IMR-90 (cell line): ENCODE measurements at regions not wholly inside any gene's neighbourhood (a gene's known extent, or its start where the extent isn't known, plus 50 kb on each side); places are given as distances from the start of the nearest gene placed in this dataset.

Experiments
- ATAC-seq: fragments of 200-7000 bp; cut with Tn5 transposase; 2 replicates; pipeline ENCODE4 v1.9.1; 2020; ENCODE audit warnings: low read depth, mild to moderate bottlenecking, moderate library complexity
- BruUV-seq: library from RNA; stranded (reverse); fragments of 400-500 nt; replicated peaks from 2 replicates; lab custom pipeline; 2021; lab: Mats Ljungman, UMichigan
- CTCF ChIA-PET: fragments of 300-600 bp; formaldehyde crosslinking; extraction: SDS; loops from one replicate; lab custom pipeline; 2021; ENCODE audit warnings: antibody characterized with exemption; lab: Yijun Ruan, JAX
- POLR2A ChIA-PET: fragments of 300-600 bp; sonication (Branson Sonifier 250); formaldehyde crosslinking; loops from one replicate; lab custom pipeline; 2022; ENCODE audit warnings: antibody characterized with exemption; ENCODE audit not compliant: unreplicated experiment; lab: Charles Lee
- DNase-seq: peaks from one replicate; pipeline ENCODE4 v3.0.0; 2013
- H2AFZ ChIP-seq: replicated peaks from 2 replicates; pipeline ENCODE3; 2013; ENCODE audit warnings: low read length, mild to moderate bottlenecking; ENCODE audit not compliant: poor library complexity
- H2AK5ac ChIP-seq: 2 replicates; pipeline ENCODE4 v1.6.1; 2013; ENCODE audit warnings: low read depth, low read length, inconsistent platforms
- H2AK9ac ChIP-seq: replicated peaks from 2 replicates; pipeline ENCODE3; 2013; ENCODE audit warnings: mild to moderate bottlenecking, low read depth, low read length, moderate library complexity; ENCODE audit not compliant: poor library complexity
- H2BK120ac ChIP-seq: 2 replicates; pipeline ENCODE4 v1.6.1; 2013; ENCODE audit warnings: low read depth, low read length, inconsistent platforms
- H2BK15ac ChIP-seq: 3 replicates; pipeline ENCODE4 v1.6.1; 2013; ENCODE audit warnings: low read depth, low read length, inconsistent platforms
- H2BK20ac ChIP-seq: 2 replicates; pipeline ENCODE4 v1.6.1; 2013; ENCODE audit warnings: low read depth, mild to moderate bottlenecking, inconsistent platforms, low read length, moderate library complexity
- H2BK5ac ChIP-seq: 2 replicates; pipeline ENCODE4 v1.6.1; 2013; ENCODE audit warnings: mild to moderate bottlenecking, low read depth, low read length, inconsistent platforms; ENCODE audit not compliant: poor library complexity, severe bottlenecking
- H3K14ac ChIP-seq: replicated peaks from 2 replicates; pipeline ENCODE4 v1.6.1; 2013; ENCODE audit warnings: low read depth, low read length, inconsistent platforms
- H3K18ac ChIP-seq: 2 replicates; pipeline ENCODE4 v1.6.1; 2013; ENCODE audit warnings: low read depth, low read length, control low read depth
- H3K23ac ChIP-seq: 2 replicates; pipeline ENCODE4 v1.6.1; 2013; ENCODE audit warnings: low read depth, low read length, inconsistent platforms
- H3K27ac ChIP-seq: 2 replicates; pipeline ENCODE4 v1.5.1; 2013; ENCODE audit warnings: mild to moderate bottlenecking, control low read depth, low read length; ENCODE audit not compliant: insufficient read depth
- H3K27me3 ChIP-seq: 2 replicates; pipeline ENCODE4 v1.6.1; 2013; ENCODE audit warnings: low read length; ENCODE audit not compliant: control insufficient read depth, insufficient read depth
- H3K36me3 ChIP-seq: 2 replicates; pipeline ENCODE4 v1.6.1; 2013; ENCODE audit warnings: low read length, mixed read lengths; ENCODE audit not compliant: control insufficient read depth, insufficient read depth
- H3K4ac ChIP-seq: 2 replicates; pipeline ENCODE4 v1.6.1; 2013; ENCODE audit warnings: low read depth, low read length, inconsistent platforms
- H3K4me1 ChIP-seq: 2 replicates; pipeline ENCODE4 v1.6.1; 2013; ENCODE audit warnings: low read length, mixed read lengths; ENCODE audit not compliant: control insufficient read depth, insufficient read depth
- H3K4me2 ChIP-seq: 2 replicates; pipeline ENCODE4 v1.6.1; 2013; ENCODE audit warnings: low read depth, mild to moderate bottlenecking, control low read depth, low read length, moderate library complexity
- H3K4me3 ChIP-seq: 2 replicates; pipeline ENCODE4 v1.5.1; 2013; ENCODE audit warnings: low read depth, mild to moderate bottlenecking, control low read depth, low read length, moderate library complexity; ENCODE audit not compliant: insufficient read depth
- H3K56ac ChIP-seq: 2 replicates; pipeline ENCODE4 v1.6.1; 2013; ENCODE audit warnings: low read length, inconsistent platforms; ENCODE audit not compliant: insufficient read depth; ENCODE audit errors: extremely low read depth
- H3K79me1 ChIP-seq, 2 experiments: 2 replicates each; pipeline ENCODE4 v1.6.1; 2013; ENCODE audit warnings: low read length in 2 of 2, inconsistent platforms in 1 of 2, low read depth in 1 of 2
- H3K9ac ChIP-seq: 2 replicates; pipeline ENCODE4 v1.6.1; 2013; ENCODE audit warnings: low read depth, low read length, control low read depth
- H3K9me1 ChIP-seq: 2 replicates; pipeline ENCODE4 v1.6.1; 2013; ENCODE audit warnings: low read length, inconsistent platforms; ENCODE audit not compliant: insufficient read depth
- H3K9me3 ChIP-seq: 2 replicates; pipeline ENCODE4 v1.6.1; 2013; ENCODE audit warnings: low read length; ENCODE audit not compliant: control insufficient read depth, insufficient read depth
- H4K20me1 ChIP-seq: 2 replicates; pipeline ENCODE4 v1.6.1; 2013; ENCODE audit warnings: low read length, inconsistent platforms; ENCODE audit not compliant: insufficient read depth
- H4K5ac ChIP-seq: 2 replicates; pipeline ENCODE4 v1.6.1; 2013; ENCODE audit warnings: mild to moderate bottlenecking, low read depth, low read length, control low read depth
- H4K8ac ChIP-seq, 2 experiments: 2 replicates each; pipeline ENCODE4 v1.6.1; 2013; ENCODE audit warnings: low read depth in 2 of 2, low read length in 2 of 2, control low read depth in 1 of 2, inconsistent platforms in 1 of 2
- H4K91ac ChIP-seq: 2 replicates; pipeline ENCODE4 v1.6.1; 2013; ENCODE audit warnings: low read depth, low read length, inconsistent platforms; ENCODE audit not compliant: insufficient read depth
- BHLHE40 ChIP-seq: fragments of 150-350 bp; IDR thresholded peaks from 2 replicates; pipeline ENCODE4 v1.6.1; 2016; ENCODE audit warnings: mild to moderate bottlenecking, low read depth, low read length
- CEBPB ChIP-seq: IDR thresholded peaks from 2 replicates; pipeline ENCODE4 v1.6.1; 2012; ENCODE audit warnings: low read depth, low read length, improper control_type of control experiment
- MAZ ChIP-seq: IDR thresholded peaks from 2 replicates; pipeline ENCODE4 v1.6.1; 2012; ENCODE audit warnings: low read depth, mild to moderate bottlenecking, low read length, improper control_type of control experiment, moderate library complexity, borderline replicate concordance
- MXI1 ChIP-seq: IDR thresholded peaks from 2 replicates; pipeline ENCODE4 v1.6.1; 2012; ENCODE audit warnings: low read depth, mild to moderate bottlenecking, low read length, moderate library complexity, borderline replicate concordance
- NFE2L2 ChIP-seq: fragments of 150-350 bp; IDR thresholded peaks from 2 replicates; pipeline ENCODE4 v1.6.1; 2016; ENCODE audit warnings: low read depth, mild to moderate bottlenecking, low read length
- POLR2A ChIP-seq: IDR thresholded peaks from 2 replicates; pipeline ENCODE4 v1.6.1; 2012; ENCODE audit warnings: mild to moderate bottlenecking, low read depth, low read length
- RFX5 ChIP-seq: IDR thresholded peaks from 2 replicates; pipeline ENCODE4 v1.8.0; 2012; ENCODE audit warnings: low read depth, mild to moderate bottlenecking, low read length, moderate library complexity
- SMC3 ChIP-seq: fragments of 150-350 bp; IDR thresholded peaks from 2 replicates; pipeline ENCODE4 v1.6.1; 2016; ENCODE audit warnings: low read depth, mild to moderate bottlenecking, antibody characterized with exemption, low read length, moderate library complexity
- WGBS, 2 experiments: methylation state at CpG; one replicate each; pipeline versions ENCODE4 v1.1.5 to v1.1.7; 2013; ENCODE audit warnings: missing lambda C conversion rate in 2 of 2; ENCODE audit not compliant: insufficient read length in 1 of 2; ENCODE audit errors: extremely low coverage in 2 of 2; 5-methylcytosine and 5-hydroxymethylcytosine counted together
- dilution Hi-C: fragments of 300-500 bp; cut with HindIII; formaldehyde crosslinking; loops from one replicate; pipeline ENCODE4 v1.14.3; 2018; ENCODE audit warnings: low sequenced_read_pairs; ENCODE audit not compliant: unreplicated experiment
- in situ Hi-C: fragments of 300-500 bp; cut with MboI; formaldehyde crosslinking; loops from 3 replicates; pipeline ENCODE4 v1.14.3; 2019; ENCODE audit warnings: low sequenced_read_pairs, inconsistent platforms, mixed read lengths
- intact Hi-C: fragments of 100-400 bp; cut with micrococcal nuclease; formaldehyde crosslinking; loops from 2 replicates; pipeline ENCODE4 v1.10.0; 2022
- TF ChIP-seq, protein P1 (sequence below): conservative IDR thresholded peaks from 2 replicates; pipeline ENCODE4 v1.5.1; 2012; ENCODE audit warnings: mild to moderate bottlenecking, low read depth, low read length, improper control_type of control experiment
- TF ChIP-seq, protein P2 (sequence below): fragments of 150-350 bp; IDR thresholded peaks from 2 replicates; pipeline ENCODE4 v1.6.1; 2017; ENCODE audit warnings: mild to moderate bottlenecking, antibody characterized with exemption, low read length, low read depth
- TF ChIP-seq, protein P3 (sequence below): fragments of 150-350 bp; IDR thresholded peaks from 2 replicates; pipeline ENCODE4 v1.6.1; 2016; ENCODE audit warnings: low read depth, mild to moderate bottlenecking, low read length, moderate library complexity, borderline replicate concordance

DNA sequence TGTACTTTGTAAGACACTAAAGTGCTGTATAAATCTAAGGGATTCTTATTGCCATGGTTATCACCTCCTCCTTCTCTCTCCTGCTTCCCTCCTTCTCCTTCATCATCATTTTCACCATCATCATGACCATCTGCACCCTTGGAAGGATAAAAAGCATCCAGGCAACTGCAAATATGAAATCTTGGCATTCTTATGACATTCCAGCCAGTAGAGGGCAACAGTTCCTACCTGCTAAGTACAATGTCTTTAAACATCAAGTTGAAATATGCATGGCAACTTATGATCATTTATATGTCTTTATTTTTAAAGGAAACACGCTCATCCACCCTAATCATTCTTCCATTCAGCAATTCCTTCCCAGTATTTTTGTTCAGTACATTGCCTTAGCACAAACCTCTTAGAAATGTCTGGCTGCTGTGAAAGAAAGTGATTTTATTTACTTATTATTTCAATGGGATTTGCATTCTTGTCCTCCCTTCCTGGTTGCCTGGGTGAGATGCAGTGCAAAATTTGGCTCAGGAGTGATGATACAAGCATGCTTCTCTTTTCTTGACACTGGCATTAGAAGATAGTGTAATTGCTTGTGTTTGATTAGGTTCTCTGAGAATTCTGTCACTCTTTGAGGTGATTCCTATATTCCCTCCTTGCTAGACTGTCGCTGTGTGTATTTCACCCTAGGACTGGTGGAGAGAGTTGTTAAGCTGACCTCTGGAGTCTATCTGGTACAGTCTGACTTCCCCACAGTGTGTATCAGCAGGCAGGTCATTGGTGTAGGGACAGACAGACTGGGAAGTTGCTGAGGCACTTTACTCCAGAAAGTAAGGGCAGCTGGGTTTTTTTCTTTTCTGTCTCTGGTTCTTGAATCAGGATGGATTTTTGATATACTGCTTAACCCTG, 188.5 kb upstream of the BMPER start (continued):
- TF ChIP-seq BHLHE40 (no peak), POLR2A (no peak), MAZ (no peak)

DNA sequence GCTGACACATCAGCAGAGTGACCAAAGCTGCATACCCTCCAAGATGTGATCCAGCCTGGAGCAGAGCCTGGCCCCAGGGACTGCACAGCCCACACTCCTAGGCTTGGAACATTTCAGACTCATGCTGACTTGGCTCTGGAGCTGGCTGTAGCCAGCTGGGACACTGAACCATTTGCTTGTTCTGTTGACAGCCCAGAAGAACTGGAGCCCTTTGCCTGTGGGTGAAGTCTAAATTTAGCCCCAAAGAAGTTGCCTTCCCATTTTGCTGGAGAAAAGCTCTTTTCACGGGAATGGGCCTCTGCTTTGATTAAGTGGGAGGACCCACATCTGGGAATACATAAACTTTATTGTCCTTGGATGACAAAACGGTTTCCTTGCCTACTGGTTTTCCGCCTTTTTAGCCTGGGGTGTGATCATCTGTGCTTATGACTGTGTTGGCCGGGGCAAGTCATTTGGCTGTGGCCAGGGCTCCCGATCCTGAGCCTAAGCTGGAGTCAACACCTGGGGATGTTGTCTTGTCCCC, 186.2 kb upstream of the BMPER start:
- H3K27ac ChIP-seq: no peak overlapping the region
- no peak overlapping the region for H3K4me2 ChIP-seq
- H3K9ac ChIP-seq: no peak overlapping the region
- peak overlapping the region; percentile 47 for H2AFZ ChIP-seq
- H3K27me3 ChIP-seq: peaks cover 6% of the 10 kb centered on the region; the same call in 1 of the 2 replicates
- H2AK9ac ChIP-seq: no peak overlapping the region
- ATAC-seq: peak; percentile 41
- peaks cover 5% of the 10 kb centered on the region; the same call in 1 of the 2 replicates for H3K9me1 ChIP-seq
- H4K20me1 ChIP-seq: no peaks in the 10 kb centered on the region
- no peak overlapping the region for H2AK5ac ChIP-seq
- no peak overlapping the region; the same call in 1 of the 2 replicates for H3K14ac ChIP-seq
- dilution Hi-C loops: no loop called here
- H3K23ac ChIP-seq: no peak overlapping the region
- no peak overlapping the region for H4K8ac ChIP-seq
- no peaks in the 10 kb centered on the region for H3K79me1 ChIP-seq
- H4K91ac ChIP-seq: peak overlapping the region; percentile 2; the same call in 1 of the 2 replicates
- no peak overlapping the region for H2BK15ac ChIP-seq
- no peak overlapping the region for H3K4me3 ChIP-seq
- H4K5ac ChIP-seq: no peak overlapping the region
- no peak overlapping the region for H2BK5ac ChIP-seq
- no peak overlapping the region for H2BK120ac ChIP-seq
- H3K4me1 ChIP-seq: peaks cover 15% of the 10 kb centered on the region
- H3K36me3 ChIP-seq: no peaks in the 10 kb centered on the region
- H2BK20ac ChIP-seq: no peak overlapping the region
- POLR2A ChIA-PET: no interaction called here
- H3K56ac ChIP-seq: no peak overlapping the region
- H3K9me3 ChIP-seq: peaks cover 3% of the 10 kb centered on the region; the same call in 1 of the 2 replicates
- in situ Hi-C loops: no loop called here
- CTCF ChIA-PET: no interaction called here
- WGBS, 2 experiments: no CpG with 5 or more reads among the region's 5 CpGs
- H3K18ac ChIP-seq: no peak overlapping the region
- BruUV-seq: no TSS peak
- H3K4ac ChIP-seq: peak overlapping the region; percentile 18; the same call in 1 of the 2 replicates
- DNase-seq: peak; percentile 25
- intact Hi-C loops: no loop called here
- TF ChIP-seq NFE2L2: no peak
- TF ChIP-seq, protein P1, sequence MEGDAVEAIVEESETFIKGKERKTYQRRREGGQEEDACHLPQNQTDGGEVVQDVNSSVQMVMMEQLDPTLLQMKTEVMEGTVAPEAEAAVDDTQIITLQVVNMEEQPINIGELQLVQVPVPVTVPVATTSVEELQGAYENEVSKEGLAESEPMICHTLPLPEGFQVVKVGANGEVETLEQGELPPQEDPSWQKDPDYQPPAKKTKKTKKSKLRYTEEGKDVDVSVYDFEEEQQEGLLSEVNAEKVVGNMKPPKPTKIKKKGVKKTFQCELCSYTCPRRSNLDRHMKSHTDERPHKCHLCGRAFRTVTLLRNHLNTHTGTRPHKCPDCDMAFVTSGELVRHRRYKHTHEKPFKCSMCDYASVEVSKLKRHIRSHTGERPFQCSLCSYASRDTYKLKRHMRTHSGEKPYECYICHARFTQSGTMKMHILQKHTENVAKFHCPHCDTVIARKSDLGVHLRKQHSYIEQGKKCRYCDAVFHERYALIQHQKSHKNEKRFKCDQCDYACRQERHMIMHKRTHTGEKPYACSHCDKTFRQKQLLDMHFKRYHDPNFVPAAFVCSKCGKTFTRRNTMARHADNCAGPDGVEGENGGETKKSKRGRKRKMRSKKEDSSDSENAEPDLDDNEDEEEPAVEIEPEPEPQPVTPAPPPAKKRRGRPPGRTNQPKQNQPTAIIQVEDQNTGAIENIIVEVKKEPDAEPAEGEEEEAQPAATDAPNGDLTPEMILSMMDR: no peak
- no peak for TF ChIP-seq BHLHE40
- TF ChIP-seq, protein P2, sequence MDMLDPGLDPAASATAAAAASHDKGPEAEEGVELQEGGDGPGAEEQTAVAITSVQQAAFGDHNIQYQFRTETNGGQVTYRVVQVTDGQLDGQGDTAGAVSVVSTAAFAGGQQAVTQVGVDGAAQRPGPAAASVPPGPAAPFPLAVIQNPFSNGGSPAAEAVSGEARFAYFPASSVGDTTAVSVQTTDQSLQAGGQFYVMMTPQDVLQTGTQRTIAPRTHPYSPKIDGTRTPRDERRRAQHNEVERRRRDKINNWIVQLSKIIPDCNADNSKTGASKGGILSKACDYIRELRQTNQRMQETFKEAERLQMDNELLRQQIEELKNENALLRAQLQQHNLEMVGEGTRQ: no peak
- no peak for TF ChIP-seq CEBPB
- TF ChIP-seq POLR2A: no peak
- TF ChIP-seq SMC3: no peak
- TF ChIP-seq, protein P3, sequence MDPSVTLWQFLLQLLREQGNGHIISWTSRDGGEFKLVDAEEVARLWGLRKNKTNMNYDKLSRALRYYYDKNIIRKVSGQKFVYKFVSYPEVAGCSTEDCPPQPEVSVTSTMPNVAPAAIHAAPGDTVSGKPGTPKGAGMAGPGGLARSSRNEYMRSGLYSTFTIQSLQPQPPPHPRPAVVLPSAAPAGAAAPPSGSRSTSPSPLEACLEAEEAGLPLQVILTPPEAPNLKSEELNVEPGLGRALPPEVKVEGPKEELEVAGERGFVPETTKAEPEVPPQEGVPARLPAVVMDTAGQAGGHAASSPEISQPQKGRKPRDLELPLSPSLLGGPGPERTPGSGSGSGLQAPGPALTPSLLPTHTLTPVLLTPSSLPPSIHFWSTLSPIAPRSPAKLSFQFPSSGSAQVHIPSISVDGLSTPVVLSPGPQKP: no peak
- TF ChIP-seq RFX5: no peak
- TF ChIP-seq MXI1: no peak
